Large intestine (tissue), 3 donors: ENCODE measurements at regions not wholly inside any gene's neighbourhood (a gene's known extent, or its start where the extent isn't known, plus 50 kb on each side); places are given as distances from the start of the nearest gene placed in this dataset.
A peak's percentile ranks its signal among the peaks of the same experiment; 100 is the strongest.

Source experiments
- DNase-seq, 2 donors: peaks; one replicate each; pipeline versions ENCODE4 v3.0.0 to v3.0.0-alpha.2; 2013
- H3K27ac ChIP-seq: one replicate; pipeline ENCODE4 v1.5.1; 2013; ENCODE audit warnings: low read length
- H3K27me3 ChIP-seq: 2 replicates; pipeline ENCODE4 v1.6.1; 2013; ENCODE audit warnings: low read length; ENCODE audit not compliant: control insufficient read depth, insufficient read depth
- H3K36me3 ChIP-seq: 2 replicates; pipeline ENCODE4 v1.6.1; 2013; ENCODE audit warnings: low read length; ENCODE audit not compliant: control insufficient read depth, insufficient read depth
- H3K4me1 ChIP-seq: one replicate; pipeline ENCODE4 v1.6.1; 2013; ENCODE audit warnings: low read length; ENCODE audit not compliant: control insufficient read depth, insufficient read depth
- H3K4me3 ChIP-seq: one replicate; pipeline ENCODE4 v1.5.1; 2013; ENCODE audit warnings: low read length
- H3K9me3 ChIP-seq: one replicate; pipeline ENCODE4 v1.6.1; 2013; ENCODE audit warnings: mild to moderate bottlenecking, low read depth, low read length, moderate library complexity; ENCODE audit not compliant: control insufficient read depth
- WGBS: methylation state at CpG from one replicate; pipeline ENCODE4 v1.1.5; 2013; ENCODE audit warnings: low lambda C conversion rate; ENCODE audit not compliant: insufficient coverage; 5-methylcytosine and 5-hydroxymethylcytosine counted together

DNA sequence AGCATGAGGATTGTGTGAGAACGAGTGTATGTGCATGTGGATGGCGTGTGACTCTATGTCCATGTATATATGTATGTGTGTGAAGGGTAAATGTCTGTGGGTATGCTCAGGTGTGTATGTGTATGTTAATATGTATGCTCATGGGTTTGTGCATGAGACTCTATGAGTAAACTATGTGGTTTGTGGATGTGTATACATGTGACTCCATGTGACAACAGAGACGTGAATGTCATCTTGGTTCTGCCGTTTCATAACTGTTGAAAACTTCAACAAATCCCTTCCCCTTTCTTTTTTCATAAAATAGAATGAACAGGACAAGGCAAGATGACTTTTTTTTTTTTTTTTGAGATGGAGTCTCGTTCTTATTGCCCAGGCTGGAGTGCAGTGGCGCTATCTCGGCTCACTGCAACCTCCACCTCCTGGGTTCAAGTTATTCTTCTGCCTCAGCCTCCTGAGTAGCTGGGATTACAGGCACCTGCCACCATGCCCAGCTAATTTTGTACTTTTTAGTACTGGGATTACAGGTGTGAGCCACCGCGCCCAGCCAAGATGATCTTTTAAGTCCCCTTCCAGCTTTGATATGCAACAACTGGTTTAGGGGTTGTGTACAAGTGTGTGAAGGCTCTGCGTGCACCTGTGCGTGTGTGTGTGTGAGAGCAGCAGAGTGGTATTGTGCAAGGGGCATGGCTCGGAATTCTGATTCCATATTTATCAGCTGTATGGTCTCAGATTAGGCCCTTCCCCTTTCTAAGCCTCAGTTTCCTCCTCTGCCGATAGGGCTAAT is 106.3 kb downstream of the EBNA1BP2 start:
- H3K27me3 ChIP-seq = no peaks in the 10 kb centered on the region
- no peak overlapping the region for H3K4me3 ChIP-seq
- peaks cover 22% of the 10 kb centered on the region for H3K4me1 ChIP-seq
- H3K27ac ChIP-seq = no peak overlapping the region
- H3K9me3 ChIP-seq = no peaks in the 10 kb centered on the region
- no peaks in the 10 kb centered on the region for H3K36me3 ChIP-seq
- no peak for DNase-seq
- WGBS = no CpG with 5 or more reads among the region's 13 CpGs

GRCh38 chr1:43065191-43065590 is 106.5 kb upstream of the SLC2A1 start:
- Histone ChIP-seq H3K27me3 (no peaks in the 10 kb centered on the region), H3K36me3 (no peaks in the 10 kb centered on the region), H3K9me3 (no peaks in the 10 kb centered on the region), H3K4me3 (no peak overlapping the region), H3K4me1 (peaks cover 16% of the 10 kb centered on the region), H3K27ac (no peak overlapping the region)
- DNase-seq = no peak
- no CpG with 5 or more reads among the region's 5 CpGs for WGBS

DNA sequence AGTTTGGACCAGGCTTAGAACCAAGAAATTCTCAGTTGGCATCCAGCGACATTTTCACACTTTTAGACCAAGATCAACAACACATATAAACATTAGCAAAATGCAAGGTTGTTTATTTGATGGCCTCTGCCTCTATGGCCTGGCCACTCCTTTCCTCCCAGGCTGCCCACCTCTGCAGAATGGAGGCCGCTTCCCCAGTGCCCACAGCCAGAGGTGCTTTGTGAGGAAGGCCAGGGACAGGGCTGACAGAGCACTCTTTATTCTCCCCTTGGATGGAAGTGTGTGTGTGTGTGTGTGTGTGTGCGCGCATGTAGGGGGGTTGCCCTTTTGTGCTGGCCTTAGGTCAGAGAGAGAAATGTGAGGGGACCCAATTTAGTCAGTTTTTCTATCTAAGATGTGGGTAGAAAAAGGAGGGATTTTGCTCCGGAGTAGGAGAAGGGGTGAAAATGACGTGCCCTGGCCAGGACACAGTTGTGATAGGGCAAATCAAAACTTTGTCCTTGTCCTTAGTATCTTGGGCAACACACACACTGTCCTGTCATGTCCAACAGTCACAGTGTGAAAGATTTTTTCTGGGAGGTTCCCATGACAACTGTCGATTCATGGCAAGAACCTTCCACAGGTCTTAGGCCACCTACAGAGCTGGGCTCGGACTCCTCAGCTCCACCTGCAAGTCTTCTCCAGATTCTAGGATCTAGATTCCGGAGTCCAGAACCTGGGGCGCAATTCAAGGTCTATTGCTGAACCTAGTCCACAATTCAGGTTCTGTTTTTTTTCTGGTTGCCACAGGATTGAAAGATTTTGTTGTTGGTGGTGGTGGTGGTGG is 104.9 kb upstream of the SLC2A1 start:
- Histone ChIP-seq H3K9me3 (no peaks in the 10 kb centered on the region), H3K36me3 (no peaks in the 10 kb centered on the region), H3K4me1 (peaks cover 12% of the 10 kb centered on the region), H3K27me3 (no peaks in the 10 kb centered on the region), H3K27ac (no peak overlapping the region), H3K4me3 (no peak overlapping the region)
- 100% methylated on average over 1 of the region's 10 CpGs for WGBS
- no peak for DNase-seq

GRCh38 chr1:43062527-43063095 is 103.9 kb upstream of the SLC2A1 start:
- Histone ChIP-seq H3K9me3 (no peaks in the 10 kb centered on the region), H3K4me1 (peaks cover 14% of the 10 kb centered on the region), H3K4me3 (no peak overlapping the region), H3K27ac (no peak overlapping the region), H3K27me3 (no peaks in the 10 kb centered on the region), H3K36me3 (no peaks in the 10 kb centered on the region)
- WGBS = no CpG with 5 or more reads among the region's 12 CpGs
- DNase-seq = no peak

DNA sequence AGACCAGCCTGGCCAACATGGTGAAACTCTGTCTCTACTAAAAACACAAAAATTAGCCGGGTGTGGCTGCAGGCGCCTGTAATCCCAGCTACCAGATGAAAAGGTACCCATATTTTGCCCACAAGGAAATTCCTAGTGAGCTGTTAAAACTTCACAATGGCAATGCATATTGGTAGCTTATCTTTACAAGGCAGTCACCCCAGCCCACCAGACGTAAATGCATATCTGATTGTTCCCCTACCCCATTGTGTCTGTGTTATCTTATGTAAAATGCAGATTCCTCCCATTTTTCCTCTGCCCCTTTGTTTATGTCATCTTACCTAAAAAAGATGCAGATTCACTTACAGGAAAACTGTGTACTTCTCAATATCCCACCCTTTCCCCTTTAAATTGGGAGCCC is 103.1 kb upstream of the SLC2A1 start:
- no peaks in the 10 kb centered on the region for H3K36me3 ChIP-seq
- no CpG with 5 or more reads among the region's 3 CpGs for WGBS
- no peaks in the 10 kb centered on the region for H3K27me3 ChIP-seq
- no peaks in the 10 kb centered on the region for H3K9me3 ChIP-seq
- peaks cover 14% of the 10 kb centered on the region for H3K4me1 ChIP-seq
- no peak overlapping the region for H3K27ac ChIP-seq
- no peak overlapping the region for H3K4me3 ChIP-seq
- DNase-seq = no peak

DNA sequence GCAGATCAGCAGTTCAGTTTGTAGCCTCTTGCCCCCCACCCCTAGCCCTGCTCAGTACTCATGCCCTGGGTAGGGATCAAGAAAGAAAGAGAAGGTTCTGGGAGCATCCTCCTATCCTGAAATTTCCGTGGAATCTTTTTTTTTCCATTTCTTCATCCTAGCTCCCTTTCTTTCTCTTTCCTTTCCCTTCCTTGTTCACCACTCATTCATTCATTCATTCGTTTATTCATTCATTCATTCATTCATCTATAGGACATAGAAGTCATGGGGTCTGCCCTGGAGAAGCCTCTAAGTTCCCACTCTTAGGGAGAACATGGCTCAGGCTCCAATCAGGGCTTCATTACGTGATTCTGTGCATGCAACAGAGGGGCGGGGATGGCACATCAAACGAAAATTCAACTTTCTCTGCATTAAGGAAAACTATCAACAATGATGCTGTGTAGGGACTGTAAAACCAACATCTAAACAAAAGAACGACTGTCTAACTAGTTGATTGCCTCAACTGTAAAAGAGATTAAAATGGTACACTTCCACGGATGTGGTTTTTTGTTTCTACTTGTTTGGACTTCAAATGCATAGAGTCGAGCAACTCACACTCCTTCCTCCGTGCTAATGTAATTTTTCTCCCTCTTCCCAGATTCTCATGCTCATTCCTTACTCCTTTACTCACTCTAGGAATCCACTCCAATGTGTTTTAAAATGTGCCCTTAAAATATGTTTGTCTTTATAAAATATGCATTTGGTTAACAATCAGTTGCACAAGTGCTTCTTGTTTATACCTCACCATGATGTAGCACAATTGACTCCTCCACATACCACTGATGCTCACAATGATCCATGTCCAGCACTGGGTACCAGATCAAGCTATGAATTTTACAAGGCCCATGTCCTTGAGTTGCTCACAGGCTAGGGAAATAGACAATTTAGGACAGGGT is 101.2 kb upstream of the SLC2A1 start:
- Histone ChIP-seq H3K4me1 (peaks cover 17% of the 10 kb centered on the region), H3K9me3 (no peaks in the 10 kb centered on the region), H3K27ac (no peak overlapping the region), H3K36me3 (no peaks in the 10 kb centered on the region), H3K27me3 (no peaks in the 10 kb centered on the region), H3K4me3 (no peak overlapping the region)
- 84% methylated on average over 5 of the region's 9 CpGs for WGBS
- DNase-seq = no peak

DNA sequence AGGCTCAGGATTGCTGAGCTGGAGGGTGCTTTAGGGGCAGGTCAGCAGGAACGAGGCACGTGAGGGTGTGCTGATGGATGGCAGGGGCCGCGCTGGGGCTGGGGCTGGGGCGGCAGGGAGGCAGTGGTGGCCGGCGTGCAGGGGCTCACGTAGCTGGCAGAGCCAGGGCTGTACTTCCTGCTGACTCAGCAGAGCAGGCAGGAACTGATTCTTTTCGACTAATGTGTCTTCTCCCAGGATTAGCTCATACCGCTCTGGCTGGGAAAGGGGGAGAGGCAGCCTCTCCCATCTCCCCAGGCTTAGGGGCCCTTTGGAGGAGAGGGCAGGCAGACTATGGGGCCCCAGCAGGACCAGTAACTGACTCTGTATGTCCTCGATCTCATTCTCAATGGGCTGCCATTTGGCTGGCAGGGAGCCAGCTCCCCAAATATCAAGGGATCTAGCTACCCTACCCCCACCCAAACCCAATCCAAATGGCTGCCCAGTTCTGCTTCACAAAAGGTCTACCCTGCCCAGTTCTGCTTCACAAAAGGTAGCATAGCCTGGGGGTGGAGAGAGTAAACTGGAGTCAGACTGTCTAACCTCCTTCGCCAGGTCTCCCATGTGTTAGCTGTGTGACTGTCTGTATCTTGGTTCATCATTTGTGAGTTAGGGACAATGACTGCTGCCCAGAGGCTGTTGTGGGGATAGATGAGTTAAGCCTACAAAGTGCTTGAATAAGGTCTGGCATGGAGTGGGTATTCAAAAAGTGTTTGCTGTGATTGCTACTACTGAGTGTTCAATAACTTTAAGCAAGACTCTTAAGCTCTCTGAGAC is 100.1 kb upstream of the SLC2A1 start:
- Histone ChIP-seq H3K4me3 (no peak overlapping the region), H3K4me1 (peaks cover 20% of the 10 kb centered on the region), H3K36me3 (no peaks in the 10 kb centered on the region), H3K27ac (peak overlapping the region; percentile 37), H3K27me3 (no peaks in the 10 kb centered on the region), H3K9me3 (no peaks in the 10 kb centered on the region)
- WGBS = no CpG with 5 or more reads among the region's 12 CpGs
- peak; percentile 76 to 82 for DNase-seq

GRCh38 chr1:43058056-43058455 is 99.4 kb upstream of the SLC2A1 start:
- Histone ChIP-seq H3K36me3 (no peaks in the 10 kb centered on the region), H3K4me3 (no peak overlapping the region), H3K27me3 (no peaks in the 10 kb centered on the region), H3K9me3 (no peaks in the 10 kb centered on the region), H3K4me1 (peaks cover 27% of the 10 kb centered on the region), H3K27ac (peak overlapping the region; percentile 37)
- DNase-seq = no peak
- WGBS = 93% methylated on average over 2 of the region's 11 CpGs

GRCh38 chr1:43057567-43057966 is 98.9 kb upstream of the SLC2A1 start:
- WGBS = 100% methylated on average over 1 of the region's 7 CpGs
- DNase-seq = no peak
- H3K36me3 ChIP-seq = no peaks in the 10 kb centered on the region

More at GRCh38 chr1:43057567-43057966, 98.9 kb upstream of the SLC2A1 start:
- Histone ChIP-seq H3K27me3 (no peaks in the 10 kb centered on the region), H3K9me3 (no peaks in the 10 kb centered on the region), H3K27ac (no peak overlapping the region), H3K4me3 (no peak overlapping the region), H3K4me1 (peaks cover 32% of the 10 kb centered on the region)
